ENCODE measurements at regions not wholly inside any gene's neighbourhood (a gene's known extent, or its start where the extent isn't known, plus 50 kb on each side); places are given as distances from the start of the nearest gene placed in this dataset.

GRCh38 chr5:13278811-13279210 lies 665.7 kb downstream of the DNAH5 start:
- Histone ChIP-seq H3K9ac (ENCODE audit: low read length) (no peak overlapping the region), H3K27me3 (ENCODE audit: insufficient read depth, low read length) (no peaks in the 10 kb centered on the region), H3K4ac (ENCODE audit: low read depth, low read length) (no peak overlapping the region), H2BK120ac (ENCODE audit: insufficient read depth, low read length, poor library complexity) (no peak overlapping the region), H2AK5ac (ENCODE audit: low read length) (no peak overlapping the region), H3K4me3 (ENCODE audit: low read depth, low read length) (no peak overlapping the region), H3K9me3 (ENCODE audit: insufficient read depth, low read depth, low read length) (no peaks in the 10 kb centered on the region), H3K4me2 (ENCODE audit: low read length) (no peak overlapping the region), H3K79me2 (ENCODE audit: control insufficient read depth, insufficient read depth, low read length, poor library complexity) (no peaks in the 10 kb centered on the region), H3K4me1 (ENCODE audit: control insufficient read depth in 1 of 2, insufficient read depth in 2 of 2, low read length in 2 of 2) (no peaks in the 10 kb centered on the region), H3K36me3 (ENCODE audit: control insufficient read depth in 1 of 2, insufficient read depth in 2 of 2, low read length in 2 of 2) (no peaks in the 10 kb centered on the region), H3K18ac (ENCODE audit: low read length) (no peak overlapping the region), H2BK5ac (ENCODE audit: low read depth, low read length, poor library complexity) (no peak overlapping the region), H3K27ac (ENCODE audit: low read depth, low read length) (no peak overlapping the region), H3K14ac (ENCODE audit: low read length) (no peak overlapping the region), H3K23ac (ENCODE audit: low read length) (no peak overlapping the region), H4K8ac (ENCODE audit: low read depth, low read length) (no peak overlapping the region), H2BK12ac (ENCODE audit: low read length) (no peak overlapping the region), H4K91ac (ENCODE audit: low read depth, low read length) (no peak overlapping the region), H2AFZ (ENCODE audit: insufficient read depth, low read length, poor library complexity) (no peak overlapping the region), H4K12ac (ENCODE audit: low read depth, low read length) (no peak overlapping the region), H3K79me1 (ENCODE audit: low read length) (no peaks in the 10 kb centered on the region)
- WGBS (ENCODE audit: extremely low coverage, insufficient coverage, insufficient read length), result no CpG with 5 or more reads among the region's 2 CpGs
- DNase-seq, result no peak

GRCh38 chr5:13278148-13278547 lies 666.3 kb downstream of the DNAH5 start:
- no peak overlapping the region for H3K14ac ChIP-seq (ENCODE audit: low read length)
- H2BK5ac ChIP-seq (ENCODE audit: low read depth, low read length, poor library complexity), result no peak overlapping the region
- H3K4ac ChIP-seq (ENCODE audit: low read depth, low read length), result no peak overlapping the region
- H3K4me2 ChIP-seq (ENCODE audit: low read length), result no peak overlapping the region
- no peak overlapping the region for H4K8ac ChIP-seq (ENCODE audit: low read depth, low read length)
- no peak overlapping the region for H3K27ac ChIP-seq (ENCODE audit: low read depth, low read length)
- no peak overlapping the region for H4K12ac ChIP-seq (ENCODE audit: low read depth, low read length)
- H3K18ac ChIP-seq (ENCODE audit: low read length), result no peak overlapping the region
- H3K4me3 ChIP-seq (ENCODE audit: low read depth, low read length), result no peak overlapping the region
- H3K9me3 ChIP-seq (ENCODE audit: insufficient read depth, low read depth, low read length), result no peaks in the 10 kb centered on the region
- no peak overlapping the region for H4K91ac ChIP-seq (ENCODE audit: low read depth, low read length)
- no peaks in the 10 kb centered on the region for H3K79me2 ChIP-seq (ENCODE audit: control insufficient read depth, insufficient read depth, low read length, poor library complexity)
- H2AFZ ChIP-seq (ENCODE audit: insufficient read depth, low read length, poor library complexity), result no peak overlapping the region
- no CpG with 5 or more reads among the region's 2 CpGs for WGBS (ENCODE audit: extremely low coverage, insufficient coverage, insufficient read length)
- H3K9ac ChIP-seq (ENCODE audit: low read length), result no peak overlapping the region
- no peaks in the 10 kb centered on the region for H3K4me1 ChIP-seq (ENCODE audit: control insufficient read depth in 1 of 2, insufficient read depth in 2 of 2, low read length in 2 of 2)
- H3K79me1 ChIP-seq (ENCODE audit: low read length), result no peaks in the 10 kb centered on the region
- H2BK12ac ChIP-seq (ENCODE audit: low read length), result no peak overlapping the region
- DNase-seq, result peak in 1 of 2 donors; percentile 7
- no peak overlapping the region for H2AK5ac ChIP-seq (ENCODE audit: low read length)
- no peaks in the 10 kb centered on the region for H3K27me3 ChIP-seq (ENCODE audit: insufficient read depth, low read length)
- no peaks in the 10 kb centered on the region for H3K36me3 ChIP-seq (ENCODE audit: control insufficient read depth in 1 of 2, insufficient read depth in 2 of 2, low read length in 2 of 2)
- H2BK120ac ChIP-seq (ENCODE audit: insufficient read depth, low read length, poor library complexity), result no peak overlapping the region
- H3K23ac ChIP-seq (ENCODE audit: low read length), result no peak overlapping the region

- no peak overlapping the region for H2BK5ac ChIP-seq (ENCODE audit: low read depth, low read length, poor library complexity)
- DNase-seq, result no peak
- H3K18ac ChIP-seq (ENCODE audit: low read length), result no peak overlapping the region
- H2AFZ ChIP-seq (ENCODE audit: insufficient read depth, low read length, poor library complexity), result no peak overlapping the region
- H2AK5ac ChIP-seq (ENCODE audit: low read length), result no peak overlapping the region
- H3K27ac ChIP-seq (ENCODE audit: low read depth, low read length), result no peak overlapping the region
- no peak overlapping the region for H2BK12ac ChIP-seq (ENCODE audit: low read length)
- H3K79me2 ChIP-seq (ENCODE audit: control insufficient read depth, insufficient read depth, low read length, poor library complexity), result no peaks in the 10 kb centered on the region
- H2BK120ac ChIP-seq (ENCODE audit: insufficient read depth, low read length, poor library complexity), result no peak overlapping the region
- no peak overlapping the region for H3K14ac ChIP-seq (ENCODE audit: low read length)
- H3K9me3 ChIP-seq (ENCODE audit: insufficient read depth, low read depth, low read length), result no peaks in the 10 kb centered on the region
- H4K91ac ChIP-seq (ENCODE audit: low read depth, low read length), result no peak overlapping the region
- no CpG with 5 or more reads among the region's 1 CpG for WGBS (ENCODE audit: extremely low coverage, insufficient coverage, insufficient read length)
- H3K36me3 ChIP-seq (ENCODE audit: control insufficient read depth in 1 of 2, insufficient read depth in 2 of 2, low read length in 2 of 2), result no peaks in the 10 kb centered on the region
- H3K4me1 ChIP-seq (ENCODE audit: control insufficient read depth in 1 of 2, insufficient read depth in 2 of 2, low read length in 2 of 2), result no peaks in the 10 kb centered on the region
- no peaks in the 10 kb centered on the region for H3K27me3 ChIP-seq (ENCODE audit: insufficient read depth, low read length)
- H3K79me1 ChIP-seq (ENCODE audit: low read length), result no peaks in the 10 kb centered on the region
- H3K4me3 ChIP-seq (ENCODE audit: low read depth, low read length), result no peak overlapping the region
- no peak overlapping the region for H4K12ac ChIP-seq (ENCODE audit: low read depth, low read length)
- no peak overlapping the region for H4K8ac ChIP-seq (ENCODE audit: low read depth, low read length)
- no peak overlapping the region for H3K9ac ChIP-seq (ENCODE audit: low read length)
- no peak overlapping the region for H3K4ac ChIP-seq (ENCODE audit: low read depth, low read length)
- H3K23ac ChIP-seq (ENCODE audit: low read length), result no peak overlapping the region
- no peak overlapping the region for H3K4me2 ChIP-seq (ENCODE audit: low read length)
These were observed 668.3 kb downstream of the DNAH5 start for GRCh38 chr5:13276156-13276555.

GRCh38 chr5:13263701-13264100 lies 680.8 kb downstream of the DNAH5 start:
- no peak overlapping the region for H2BK12ac ChIP-seq (ENCODE audit: low read length)
- no peak overlapping the region for H3K4me2 ChIP-seq (ENCODE audit: low read length)
- H2AK5ac ChIP-seq (ENCODE audit: low read length), result no peak overlapping the region
- no peak overlapping the region for H3K14ac ChIP-seq (ENCODE audit: low read length)
- H2BK5ac ChIP-seq (ENCODE audit: low read depth, low read length, poor library complexity), result no peak overlapping the region
- no peaks in the 10 kb centered on the region for H3K36me3 ChIP-seq (ENCODE audit: control insufficient read depth in 1 of 2, insufficient read depth in 2 of 2, low read length in 2 of 2)
- H4K91ac ChIP-seq (ENCODE audit: low read depth, low read length), result no peak overlapping the region
- no peak overlapping the region for H3K9ac ChIP-seq (ENCODE audit: low read length)
- no peak overlapping the region for H3K23ac ChIP-seq (ENCODE audit: low read length)
- H3K4me3 ChIP-seq (ENCODE audit: low read depth, low read length), result no peak overlapping the region
- H4K8ac ChIP-seq (ENCODE audit: low read depth, low read length), result no peak overlapping the region
- no peak overlapping the region for H3K18ac ChIP-seq (ENCODE audit: low read length)
- no peaks in the 10 kb centered on the region for H3K27me3 ChIP-seq (ENCODE audit: insufficient read depth, low read length)
- H4K12ac ChIP-seq (ENCODE audit: low read depth, low read length), result no peak overlapping the region
- H2BK120ac ChIP-seq (ENCODE audit: insufficient read depth, low read length, poor library complexity), result no peak overlapping the region
- no peak overlapping the region for H3K4ac ChIP-seq (ENCODE audit: low read depth, low read length)
- H3K79me2 ChIP-seq (ENCODE audit: control insufficient read depth, insufficient read depth, low read length, poor library complexity), result no peaks in the 10 kb centered on the region
- H2AFZ ChIP-seq (ENCODE audit: insufficient read depth, low read length, poor library complexity), result no peak overlapping the region
- peaks cover 2% of the 10 kb centered on the region for H3K9me3 ChIP-seq (ENCODE audit: insufficient read depth, low read depth, low read length)
- WGBS (ENCODE audit: extremely low coverage, insufficient coverage, insufficient read length), result no CpG with 5 or more reads among the region's 1 CpG
- no peak overlapping the region for H3K27ac ChIP-seq (ENCODE audit: low read depth, low read length)
- H3K4me1 ChIP-seq (ENCODE audit: control insufficient read depth in 1 of 2, insufficient read depth in 2 of 2, low read length in 2 of 2), result no peaks in the 10 kb centered on the region
- no peak for DNase-seq
- H3K79me1 ChIP-seq (ENCODE audit: low read length), result no peaks in the 10 kb centered on the region

All from trophoblast cell (in vitro differentiated cells and primary cell).